K562 (cell line): ENCODE measurements at regions not wholly inside any gene's neighbourhood (a gene's known extent, or its start where the extent isn't known, plus 50 kb on each side); places are given as distances from the start of the nearest gene placed in this dataset.

ENCODE experiments used
- ATAC-seq: fragments of 200-7000 bp; cut with Tn5 transposase; 3 replicates; pipeline ENCODE4 v1.9.1; 2020; ENCODE audit warnings: moderate library complexity
- BruUV-seq: library from RNA; stranded (reverse); fragments of 400-500 nt; replicated peaks from 2 replicates; lab custom pipeline; 2021; lab: Mats Ljungman, UMichigan
- CTCF ChIA-PET: fragments of 300-600 bp; formaldehyde crosslinking; extraction: SDS; loops from one replicate; lab custom pipeline; 2021; ENCODE audit warnings: low intra/inter-chr PET ratio; lab: Yijun Ruan, JAX
- POLR2A ChIA-PET: fragments of 300-600, 350-650 bp; sonication (Branson Sonifier 250); formaldehyde crosslinking; extraction: SDS; loops from one replicate; lab custom pipeline; 2021; ENCODE audit warnings: antibody characterized with exemption, inconsistent platforms; lab: Yijun Ruan, JAX
- DNase-seq, 4 experiments: peaks; one replicate each; pipeline versions ENCODE4 v3.0.0 to v3.0.0-alpha.2; 2011 to 2018; ENCODE audit warnings: low spot score in 3 of 4, mixed read lengths in 3 of 4; ENCODE audit errors: extremely low read depth in 1 of 4
- FAIRE-seq: peaks from 2 replicates; lab custom pipeline; 2011; peaks lifted over from hg19 to GRCh38; lab: Jason Lieb, UNC
- H2AFZ ChIP-seq: 2 replicates; pipeline ENCODE4 v1.6.0; 2011; ENCODE audit warnings: low read depth, low read length, control low read depth, inconsistent platforms
- H3K27ac ChIP-seq: fragments of 200-600 bp; 3 replicates; pipeline ENCODE4 v1.8.0; 2011; ENCODE audit warnings: low read depth, mild to moderate bottlenecking, control low read depth, inconsistent platforms, low read length, moderate library complexity, mixed read lengths; ENCODE audit errors: extremely low read depth
- H3K27me3 ChIP-seq, 2 experiments: fragments of 300-600 bp in 1 of 2; 2 replicates in 1 of 2; 3 replicates in 1 of 2; pipeline versions ENCODE4 v1.6.0 to v1.8.0; 2011; ENCODE audit warnings: inconsistent platforms in 2 of 2, low read length in 2 of 2, mild to moderate bottlenecking in 1 of 2, mixed read lengths in 1 of 2, moderate library complexity in 1 of 2; ENCODE audit not compliant: control insufficient read depth in 2 of 2, insufficient read depth in 2 of 2
- H3K36me3 ChIP-seq: fragments of 300-600 bp; 3 replicates; pipeline ENCODE4 v1.8.0; 2011; ENCODE audit warnings: mild to moderate bottlenecking, low read length, inconsistent platforms; ENCODE audit not compliant: control insufficient read depth, insufficient read depth
- H3K4me1 ChIP-seq, 2 experiments: fragments of 200-600 bp in 1 of 2; replicated peaks in 1 of 2; 2 replicates in 1 of 2; 3 replicates in 1 of 2; pipeline versions ENCODE4 v1.5.1 to v1.8.0; 2011; ENCODE audit warnings: inconsistent platforms in 2 of 2, low read length in 2 of 2, mild to moderate bottlenecking in 1 of 2, mixed read lengths in 1 of 2, moderate library complexity in 1 of 2; ENCODE audit not compliant: control insufficient read depth in 2 of 2, insufficient read depth in 2 of 2
- H3K4me2 ChIP-seq: 2 replicates; pipeline ENCODE4 v1.6.1; 2011; ENCODE audit warnings: low read length, control low read depth, inconsistent platforms, mixed read lengths; ENCODE audit not compliant: insufficient read depth
- H3K4me3 ChIP-seq: fragments of 200-600 bp; sonication (generic), shearing (Covaris generic); 2 replicates; pipeline ENCODE4 v1.5.1; 2016; ENCODE audit warnings: control low read depth, inconsistent platforms
- H3K79me2 ChIP-seq: fragments of 200-600 bp; 3 replicates; pipeline ENCODE4 v1.8.0; 2011; ENCODE audit warnings: low read length, inconsistent platforms; ENCODE audit not compliant: control insufficient read depth, insufficient read depth
- H3K9ac ChIP-seq, 2 experiments: 2 replicates each; pipeline versions ENCODE4 v1.6.0 to v1.6.1; 2011; ENCODE audit warnings: low read depth in 2 of 2, low read length in 2 of 2, control low read depth in 1 of 2, inconsistent platforms in 1 of 2, mild to moderate bottlenecking in 1 of 2, mixed read lengths in 1 of 2; ENCODE audit not compliant: insufficient read depth in 1 of 2
- H3K9me1 ChIP-seq: one replicate; pipeline ENCODE4 v1.6.0; 2011; ENCODE audit warnings: inconsistent platforms, mild to moderate bottlenecking, low read length, moderate library complexity; ENCODE audit not compliant: control insufficient read depth, insufficient read depth
- H3K9me3 ChIP-seq: replicated peaks from 2 replicates; pipeline ENCODE4 v1.5.1; 2011; ENCODE audit warnings: low read depth, low read length, inconsistent platforms; ENCODE audit not compliant: control insufficient read depth, insufficient read depth
- H4K20me1 ChIP-seq: replicated peaks from 2 replicates; pipeline ENCODE4 v1.6.1; 2011; ENCODE audit warnings: low read length, inconsistent platforms, mixed read lengths; ENCODE audit not compliant: control insufficient read depth, insufficient read depth
- CHCHD3 ChIP-seq: fragments of 250-450 bp; sonication (Bioruptor Pico); IDR thresholded peaks from 2 replicates; pipeline ENCODE4 v2.1.2; 2022; ENCODE audit warnings: mild to moderate bottlenecking
- CHD2 ChIP-seq: IDR thresholded peaks from 2 replicates; pipeline ENCODE4 v1.6.1; 2011; ENCODE audit warnings: low read depth, low read length
- HOXB6 ChIP-seq: fragments of 250-450 bp; sonication (Bioruptor Pico); IDR thresholded peaks from 2 replicates; pipeline ENCODE4 v1.5.1; 2022; ENCODE audit warnings: mild to moderate bottlenecking, borderline replicate concordance
- MAFG ChIP-seq: fragments of 450-650 bp; conservative IDR thresholded peaks from 2 replicates; pipeline ENCODE4 v1.6.1; 2016; ENCODE audit warnings: missing genetic modification characterization, missing compliant biosample characterization
- PURB ChIP-seq: sonication (generic); formaldehyde crosslinking; IDR thresholded peaks from 2 replicates; pipeline ENCODE4 v1.9.0; 2021; ENCODE audit warnings: low read depth, mild to moderate bottlenecking, missing genetic modification reagents
- ZBTB2 ChIP-seq: fragments of 450-650 bp; IDR thresholded peaks from 2 replicates; pipeline ENCODE4 v1.6.1; 2016; ENCODE audit warnings: antibody characterized with exemption
- ZNF274 ChIP-seq: IDR thresholded peaks from 2 replicates; pipeline ENCODE4 v1.6.1; 2011; ENCODE audit warnings: low read depth, mild to moderate bottlenecking, low read length, moderate library complexity, borderline replicate concordance
- ZNF316 ChIP-seq: fragments of 450-650 bp; IDR thresholded peaks from 2 replicates; pipeline ENCODE4 v1.6.1; 2016
- ZNF551 ChIP-seq: fragments of 250-450 bp; sonication (Bioruptor Pico); IDR thresholded peaks from 2 replicates; pipeline ENCODE4 v1.5.0; 2021; ENCODE audit warnings: mild to moderate bottlenecking, moderate library complexity
- WGBS: fragments of 100-300 bp; shearing (Covaris generic); methylation state at CpG from one replicate; pipeline ENCODE4 v1.1.6; 2016; ENCODE audit warnings: low coverage, mixed read lengths; ENCODE audit not compliant: insufficient coverage; ENCODE audit errors: missing lambda C conversion rate; 5-methylcytosine and 5-hydroxymethylcytosine counted together
- in situ Hi-C: fragments of 300-500 bp; cut with MboI; formaldehyde crosslinking; loops from 4 replicates; pipeline ENCODE4 v1.15.0; 2018; ENCODE audit warnings: inconsistent platforms, mixed read lengths
- intact Hi-C: fragments of 100-400 bp; cut with micrococcal nuclease; formaldehyde crosslinking; loops from 2 replicates; pipeline ENCODE4 v1.14.2; 2022

- no peak for DNase-seq
- Histone ChIP-seq H3K4me2 (no peak overlapping the region), H3K36me3 (no peaks in the 10 kb centered on the region), H2AFZ (no peak overlapping the region), H3K27ac (no peak overlapping the region), H3K79me2 (no peaks in the 10 kb centered on the region), H3K4me1 (no peaks in the 10 kb centered on the region), H3K27me3 (no peaks in the 10 kb centered on the region), H4K20me1 (no peaks in the 10 kb centered on the region), H3K9me3 (no peaks in the 10 kb centered on the region), H3K9me1 (no peaks in the 10 kb centered on the region), H3K4me3 (no peak overlapping the region), H3K9ac (no peak overlapping the region)
- ATAC-seq: no peak
- peak; percentile 10; the same call in 1 of the 2 replicates for TF ChIP-seq ZNF316
- TF ChIP-seq ZNF551 (CRISPR knock-in tag): no peak
- peak; percentile 30 for TF ChIP-seq MAFG
- no peak for TF ChIP-seq CHCHD3 (CRISPR knock-in tag)
- no peak for TF ChIP-seq ZNF274
- no peak for TF ChIP-seq HOXB6 (CRISPR knock-in tag)
- TF ChIP-seq PURB (CRISPR knock-in tag): no peak
- TF ChIP-seq ZBTB2: no peak
- no peak for TF ChIP-seq CHD2
- 0% methylated on average over 1 of the region's 1 CpG for WGBS
- FAIRE-seq: no peak
- no TSS peak for BruUV-seq
- ChIA-PET POLR2A (no interaction called here), CTCF (no interaction called here)
- intact Hi-C loops (no loop called here), in situ Hi-C loops (no loop called here)
Measured at GRCh38 chr11:80899381-80899780, 1458.6 kb upstream of the TENM4 start.
